GM12873 (cell line): ENCODE measurements at regions not wholly inside any gene's neighbourhood (a gene's known extent, or its start where the extent isn't known, plus 50 kb on each side); places are given as distances from the start of the nearest gene placed in this dataset.

Experiments used
- CTCF ChIP-seq: IDR thresholded peaks from 2 replicates; pipeline ENCODE4 v1.5.1; 2012; ENCODE audit warnings: low read depth, mild to moderate bottlenecking, moderate library complexity, low read length, control low read depth; ENCODE audit not compliant: insufficient read depth; ENCODE audit errors: missing control alignments

- no peak for TF ChIP-seq CTCF
These were observed 197.9 kb downstream of the TMTC3 start for GRCh38 chr12:88339966-88340365.

- no peak for TF ChIP-seq CTCF
These were observed 200.2 kb downstream of the TMTC3 start for GRCh38 chr12:88342251-88342806.

- no peak for TF ChIP-seq CTCF
These were observed 209.0 kb downstream of the TMTC3 start for GRCh38 chr12:88351146-88351545.

GRCh38 chr12:88354691-88355090 lies 212.6 kb downstream of the TMTC3 start:
- no peak for TF ChIP-seq CTCF

GRCh38 chr12:88360343-88360742 lies 218.2 kb downstream of the TMTC3 start:
- TF ChIP-seq CTCF, result no peak

- no peak for TF ChIP-seq CTCF
These were observed 218.8 kb downstream of the KITLG start for GRCh38 chr12:88361493-88361892.

- TF ChIP-seq CTCF, result no peak
These were observed 217.8 kb downstream of the KITLG start for GRCh38 chr12:88362439-88362838.
